H9 (cell line): ENCODE measurements at regions not wholly inside any gene's neighbourhood (a gene's known extent, or its start where the extent isn't known, plus 50 kb on each side); places are given as distances from the start of the nearest gene placed in this dataset.

Source experiments
- DNase-seq: peaks from one replicate; pipeline ENCODE4 v3.0.0-alpha.2; 2017
- H2AFZ ChIP-seq: one replicate; pipeline ENCODE4 v1.6.1; 2013; ENCODE audit warnings: mild to moderate bottlenecking, low read length, control low read depth, moderate library complexity
- H2AK5ac ChIP-seq: 2 replicates; pipeline ENCODE4 v1.6.1; 2013; ENCODE audit warnings: low read length, control low read depth, mixed read lengths; ENCODE audit not compliant: insufficient read length
- H2BK120ac ChIP-seq: one replicate; pipeline ENCODE4 v1.6.1; 2013; ENCODE audit warnings: low read depth, mild to moderate bottlenecking, low read length, control low read depth, inconsistent platforms; ENCODE audit not compliant: poor library complexity, severe bottlenecking
- H2BK12ac ChIP-seq: 2 replicates; pipeline ENCODE4 v1.6.1; 2013; ENCODE audit warnings: low read length, control low read depth, mixed read lengths, low read depth; ENCODE audit not compliant: insufficient read length
- H2BK15ac ChIP-seq: 2 replicates; pipeline ENCODE4 v1.6.1; 2013; ENCODE audit warnings: low read depth, low read length, control low read depth
- H2BK20ac ChIP-seq: one replicate; pipeline ENCODE4 v1.6.1; 2013; ENCODE audit warnings: low read depth, mild to moderate bottlenecking, low read length, control low read depth, inconsistent platforms; ENCODE audit not compliant: poor library complexity, severe bottlenecking
- H2BK5ac ChIP-seq: 2 replicates; pipeline ENCODE4 v1.6.1; 2013; ENCODE audit warnings: low read length, control low read depth, mixed read lengths; ENCODE audit not compliant: insufficient read length
- H3K14ac ChIP-seq: 2 replicates; pipeline ENCODE4 v1.6.1; 2013; ENCODE audit warnings: low read length, control low read depth; ENCODE audit not compliant: insufficient read depth
- H3K18ac ChIP-seq: 2 replicates; pipeline ENCODE4 v1.6.1; 2013; ENCODE audit warnings: low read depth, mild to moderate bottlenecking, mixed read lengths, low read length, control low read depth; ENCODE audit not compliant: insufficient read length
- H3K23ac ChIP-seq: 2 replicates; pipeline ENCODE4 v1.6.1; 2013; ENCODE audit warnings: low read length, control low read depth, mixed read lengths, low read depth; ENCODE audit not compliant: insufficient read length
- H3K23me2 ChIP-seq: 2 replicates; pipeline ENCODE4 v1.6.1; 2013; ENCODE audit warnings: low read depth, mild to moderate bottlenecking, mixed read lengths, low read length, control low read depth; ENCODE audit not compliant: insufficient read length, poor library complexity, severe bottlenecking
- H3K27ac ChIP-seq: 2 replicates; pipeline ENCODE4 v1.5.1; 2013; ENCODE audit warnings: low read length, control low read depth, mixed read lengths, low read depth; ENCODE audit not compliant: insufficient read length
- H3K27me3 ChIP-seq: 2 replicates; pipeline ENCODE4 v1.6.1; 2013; ENCODE audit warnings: low read length, control low read depth, inconsistent platforms; ENCODE audit not compliant: insufficient read depth
- H3K4ac ChIP-seq: 2 replicates; pipeline ENCODE4 v1.6.1; 2013; ENCODE audit warnings: low read depth, mild to moderate bottlenecking, control low read depth, inconsistent platforms, low read length, moderate library complexity
- H3K4me1 ChIP-seq: 2 replicates; pipeline ENCODE4 v1.6.1; 2013; ENCODE audit warnings: low read length, control low read depth, inconsistent platforms; ENCODE audit not compliant: insufficient read depth
- H3K4me2 ChIP-seq: 2 replicates; pipeline ENCODE4 v1.6.1; 2013; ENCODE audit warnings: low read length, control low read depth, mixed read lengths; ENCODE audit not compliant: insufficient read length, insufficient read depth
- H3K56ac ChIP-seq: 2 replicates; pipeline ENCODE4 v1.6.1; 2013; ENCODE audit warnings: low read depth, mild to moderate bottlenecking, mixed read lengths, low read length, control low read depth; ENCODE audit not compliant: insufficient read length
- H3K79me1 ChIP-seq: 2 replicates; pipeline ENCODE4 v1.6.1; 2013; ENCODE audit warnings: low read depth, mild to moderate bottlenecking, moderate library complexity, low read length, control low read depth, inconsistent platforms; ENCODE audit not compliant: insufficient read depth, poor library complexity, severe bottlenecking
- H3K79me2 ChIP-seq: 2 replicates; pipeline ENCODE4 v1.6.1; 2013; ENCODE audit warnings: low read length, control low read depth, inconsistent platforms; ENCODE audit not compliant: insufficient read depth
- H3K9ac ChIP-seq: 2 replicates; pipeline ENCODE4 v1.6.1; 2013; ENCODE audit warnings: low read length, control low read depth, mixed read lengths; ENCODE audit not compliant: insufficient read length; ENCODE audit errors: extremely low read depth
- H3K9me3 ChIP-seq: one replicate; pipeline ENCODE4 v1.6.1; 2013; ENCODE audit warnings: low read depth, low read length, inconsistent platforms; ENCODE audit not compliant: control insufficient read depth
- H3T11ph ChIP-seq: one replicate; pipeline ENCODE4 v1.6.1; 2013; ENCODE audit warnings: mild to moderate bottlenecking, low read length, control low read depth, inconsistent platforms
- H4K20me1 ChIP-seq: one replicate; pipeline ENCODE4 v1.6.1; 2013; ENCODE audit not compliant: control insufficient read depth, insufficient read length, insufficient read depth
- H4K5ac ChIP-seq: 2 replicates; pipeline ENCODE4 v1.6.1; 2013; ENCODE audit warnings: low read depth, mild to moderate bottlenecking, mixed read lengths, low read length, control low read depth; ENCODE audit not compliant: insufficient read length
- H4K8ac ChIP-seq: replicated peaks from 2 replicates; pipeline ENCODE4 v1.6.1; 2013; ENCODE audit warnings: low read length, control low read depth, mixed read lengths, low read depth; ENCODE audit not compliant: insufficient read length
- H4K91ac ChIP-seq: 2 replicates; pipeline ENCODE4 v1.6.1; 2013; ENCODE audit warnings: low read depth, mild to moderate bottlenecking, moderate library complexity, mixed read lengths, low read length, control low read depth; ENCODE audit not compliant: insufficient read length
- H3K27ac Mint-ChIP-seq, 3 experiments: 2 replicates in 2 of 3; 3 replicates in 1 of 3; pipeline ENCODE4 v1.8.0; 2020 to 2021; ENCODE audit warnings: mixed read lengths in 3 of 3, mild to moderate bottlenecking in 1 of 3, moderate library complexity in 1 of 3
- H3K27me3 Mint-ChIP-seq: 2 replicates; pipeline ENCODE4 v1.8.0; 2021; ENCODE audit warnings: low read depth, mild to moderate bottlenecking, moderate library complexity, mixed read lengths
- H3K36me3 Mint-ChIP-seq, 3 experiments: 2 replicates in 2 of 3; 3 replicates in 1 of 3; pipeline ENCODE4 v1.8.0; 2020 to 2021; ENCODE audit warnings: low read depth in 3 of 3, mixed read lengths in 3 of 3; ENCODE audit not compliant: insufficient read depth in 1 of 3
- H3K4me1 Mint-ChIP-seq, 2 experiments: 2 replicates each; pipeline ENCODE4 v1.8.0; 2020; ENCODE audit warnings: mixed read lengths in 2 of 2
- H3K4me3 Mint-ChIP-seq, 2 experiments: 2 replicates in 1 of 2; 3 replicates in 1 of 2; pipeline ENCODE4 v1.8.0; 2020 to 2021; ENCODE audit warnings: mild to moderate bottlenecking in 2 of 2, mixed read lengths in 2 of 2, moderate library complexity in 1 of 2
- H3K9me3 Mint-ChIP-seq, 2 experiments: 2 replicates in 1 of 2; 3 replicates in 1 of 2; pipeline ENCODE4 v1.8.0; 2020; ENCODE audit warnings: mild to moderate bottlenecking in 2 of 2, mixed read lengths in 2 of 2, moderate library complexity in 1 of 2
- WGBS: extraction: QIAGEN DNeasy Blood & Tissue Kit; methylation state at CpG from one replicate; pipeline ENCODE4 v1.1.7; 2013; ENCODE audit warnings: missing lambda C conversion rate, low lambda C conversion rate, mixed read lengths; ENCODE audit not compliant: insufficient read length; ENCODE audit errors: extremely low coverage; 5-methylcytosine and 5-hydroxymethylcytosine counted together
- TF ChIP-seq, protein P1 (sequence below): fragments of 200-600 bp; sonication (generic); conservative IDR thresholded peaks from 3 replicates; pipeline ENCODE4 v1.8.0; 2021; ENCODE audit warnings: antibody characterized with exemption, mild to moderate bottlenecking

DNA sequence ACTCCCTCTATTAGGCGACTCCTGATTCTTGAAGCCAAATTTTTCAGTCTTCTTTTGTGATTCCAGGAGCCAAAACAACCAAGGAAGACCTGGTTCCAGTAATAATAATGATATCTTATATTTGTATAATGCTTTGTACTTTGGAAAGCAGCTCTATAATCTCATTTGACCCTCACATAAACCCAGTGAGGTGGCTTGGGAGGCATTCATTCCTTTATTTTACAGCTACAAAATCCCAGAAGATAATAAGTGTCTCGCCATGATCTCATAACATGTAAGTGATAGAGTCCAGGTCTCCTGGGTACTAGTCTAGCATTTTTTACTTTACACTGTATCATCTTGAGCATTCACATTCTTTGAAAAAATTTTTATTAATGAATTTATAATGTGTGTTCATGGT, 143.1 kb downstream of the ACTBL2 start:
- no peaks in the 10 kb centered on the region for H3K36me3 Mint-ChIP-seq
- no peak overlapping the region for H3K56ac ChIP-seq
- H3K27ac Mint-ChIP-seq = no peak overlapping the region
- no peak overlapping the region for H2BK120ac ChIP-seq
- H3T11ph ChIP-seq = no peak overlapping the region
- no peak overlapping the region for H4K5ac ChIP-seq
- 0 out of 5 replicates have a peak, but pooled peaks cover 0 to 2% of the 10 kb centered on the region in 2 experiments for H3K9me3 Mint-ChIP-seq
- H3K27me3 Mint-ChIP-seq = no peaks in the 10 kb centered on the region
- no peak overlapping the region for H2AK5ac ChIP-seq
- H3K27ac ChIP-seq = no peak overlapping the region
- H2BK15ac ChIP-seq = no peak overlapping the region
- H2AFZ ChIP-seq = no peak overlapping the region
- H3K23ac ChIP-seq = no peak overlapping the region
- H3K18ac ChIP-seq = no peak overlapping the region
- no peaks in the 10 kb centered on the region for H3K27me3 ChIP-seq
- no peak for DNase-seq
- H3K14ac ChIP-seq = no peak overlapping the region
- H3K9me3 ChIP-seq = no peaks in the 10 kb centered on the region
- H4K91ac ChIP-seq = no peak overlapping the region
- no peaks in the 10 kb centered on the region for H3K4me1 Mint-ChIP-seq
- no peak overlapping the region for H2BK20ac ChIP-seq
- WGBS = no CpG with 5 or more reads among the region's 2 CpGs
- no peak overlapping the region for H3K4ac ChIP-seq
- no peak overlapping the region for H4K8ac ChIP-seq
- TF ChIP-seq, protein P1, sequence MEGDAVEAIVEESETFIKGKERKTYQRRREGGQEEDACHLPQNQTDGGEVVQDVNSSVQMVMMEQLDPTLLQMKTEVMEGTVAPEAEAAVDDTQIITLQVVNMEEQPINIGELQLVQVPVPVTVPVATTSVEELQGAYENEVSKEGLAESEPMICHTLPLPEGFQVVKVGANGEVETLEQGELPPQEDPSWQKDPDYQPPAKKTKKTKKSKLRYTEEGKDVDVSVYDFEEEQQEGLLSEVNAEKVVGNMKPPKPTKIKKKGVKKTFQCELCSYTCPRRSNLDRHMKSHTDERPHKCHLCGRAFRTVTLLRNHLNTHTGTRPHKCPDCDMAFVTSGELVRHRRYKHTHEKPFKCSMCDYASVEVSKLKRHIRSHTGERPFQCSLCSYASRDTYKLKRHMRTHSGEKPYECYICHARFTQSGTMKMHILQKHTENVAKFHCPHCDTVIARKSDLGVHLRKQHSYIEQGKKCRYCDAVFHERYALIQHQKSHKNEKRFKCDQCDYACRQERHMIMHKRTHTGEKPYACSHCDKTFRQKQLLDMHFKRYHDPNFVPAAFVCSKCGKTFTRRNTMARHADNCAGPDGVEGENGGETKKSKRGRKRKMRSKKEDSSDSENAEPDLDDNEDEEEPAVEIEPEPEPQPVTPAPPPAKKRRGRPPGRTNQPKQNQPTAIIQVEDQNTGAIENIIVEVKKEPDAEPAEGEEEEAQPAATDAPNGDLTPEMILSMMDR = no peak
- H3K79me1 ChIP-seq = no peaks in the 10 kb centered on the region
- H3K4me2 ChIP-seq = no peak overlapping the region
- H3K4me3 Mint-ChIP-seq = no peak overlapping the region
- no peak overlapping the region for H2BK5ac ChIP-seq
- no peaks in the 10 kb centered on the region for H3K79me2 ChIP-seq
- no peak overlapping the region for H3K9ac ChIP-seq
- no peak overlapping the region for H2BK12ac ChIP-seq
- no peaks in the 10 kb centered on the region for H3K4me1 ChIP-seq
- H4K20me1 ChIP-seq = no peaks in the 10 kb centered on the region
- no peaks in the 10 kb centered on the region for H3K23me2 ChIP-seq
